LNCAP (cell line): ENCODE measurements at regions not wholly inside any gene's neighbourhood (a gene's known extent, or its start where the extent isn't known, plus 50 kb on each side); places are given as distances from the start of the nearest gene placed in this dataset.

Source experiments
- CTCF ChIP-seq: fragments of 450-650 bp; IDR thresholded peaks from 2 replicates; pipeline ENCODE4 v1.5.1; 2017; ENCODE audit warnings: mild to moderate bottlenecking

GRCh38 chr2:52107124-52107523, 1075.2 kb upstream of the NRXN1 start:
- TF ChIP-seq CTCF: no peak

- no peak for TF ChIP-seq CTCF
Observed at GRCh38 chr2:52097071-52097470, 1065.1 kb upstream of the NRXN1 start.

GRCh38 chr2:52084759-52085158, 1052.8 kb upstream of the NRXN1 start:
- no peak for TF ChIP-seq CTCF

- no peak for TF ChIP-seq CTCF
Observed at GRCh38 chr2:52083214-52083613, 1051.3 kb upstream of the NRXN1 start.

- TF ChIP-seq CTCF: no peak
Observed at GRCh38 chr2:52082646-52083045, 1050.7 kb upstream of the NRXN1 start.

GRCh38 chr2:52079602-52080001, 1047.7 kb upstream of the NRXN1 start:
- TF ChIP-seq CTCF: no peak

- TF ChIP-seq CTCF: no peak
Observed at GRCh38 chr2:52077159-52077558, 1045.2 kb upstream of the NRXN1 start.

GRCh38 chr2:52074130-52074719, 1042.3 kb upstream of the NRXN1 start:
- no peak for TF ChIP-seq CTCF
